ENCODE measurements at regions not wholly inside any gene's neighbourhood (a gene's known extent, or its start where the extent isn't known, plus 50 kb on each side); places are given as distances from the start of the nearest gene placed in this dataset.
"Not testable (repeated sequence)": the region's sequence is repeated elsewhere in the genome, so short reads cannot be mapped to it uniquely, and the experiment has no call there.

DNA sequence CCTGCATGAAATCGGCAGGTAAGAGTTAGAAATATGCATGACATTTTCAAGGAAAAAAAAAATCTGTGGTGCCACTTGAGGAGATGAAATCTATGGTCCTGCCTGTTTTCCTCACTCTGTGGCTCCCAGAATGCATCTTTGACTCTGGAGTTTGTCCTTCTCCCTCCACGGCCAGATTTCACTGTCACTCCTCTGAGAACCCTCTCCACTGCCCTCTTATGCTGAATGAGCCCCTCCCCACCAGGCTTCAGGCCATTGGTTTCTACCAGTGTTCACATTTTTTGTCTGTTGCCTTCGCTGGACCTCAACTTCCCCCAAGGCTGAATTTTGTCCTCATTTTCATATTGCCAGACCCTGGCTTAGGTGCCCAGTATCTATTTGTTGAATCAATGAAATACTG lies 235.0 kb downstream of the ZIC5 start:
- POLR2A ChIA-PET: no interaction called here
- DNase-seq (ENCODE audit: extremely low spot score): no peak
- CTCF ChIA-PET: no interaction called here
- TF ChIP-seq NFRKB (IDR thresholded peaks at IDR 0.05): no peak
- no peak for TF ChIP-seq FOXK2 (IDR thresholded peaks at IDR 0.05)
- no peak for TF ChIP-seq LEF1 (IDR thresholded peaks at IDR 0.05; ENCODE audit: borderline replicate concordance)

DNA sequence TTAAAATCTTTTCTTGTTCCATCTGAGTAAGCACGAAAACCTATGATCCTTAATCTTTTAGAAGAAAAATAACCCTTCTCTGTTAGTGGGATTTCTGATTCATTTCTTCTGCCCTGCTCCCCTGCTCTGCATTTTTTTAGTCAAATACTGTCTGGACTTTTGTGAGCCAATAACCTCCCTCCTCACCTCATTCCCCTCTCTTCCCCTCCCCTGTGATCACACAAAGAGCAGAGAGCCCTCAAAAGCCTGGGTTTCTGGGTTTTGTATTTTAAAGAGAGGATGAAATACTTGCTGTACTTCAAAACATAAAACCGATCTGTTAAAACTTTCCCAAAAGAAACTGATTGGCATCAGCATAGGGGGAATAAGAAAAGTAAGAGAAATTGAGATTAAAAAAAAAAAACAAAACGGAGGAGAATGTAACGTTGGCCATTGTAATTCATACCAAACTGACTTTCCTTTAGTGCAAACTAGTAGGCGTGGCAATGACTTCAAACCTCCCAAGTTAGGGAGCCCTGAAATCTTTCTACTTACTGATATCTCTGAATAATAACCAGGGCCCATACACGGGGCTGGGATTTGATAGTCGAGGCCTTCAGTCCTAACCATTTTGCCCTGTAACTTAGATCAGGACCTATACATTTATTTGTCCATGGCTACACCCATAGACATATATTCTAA lies 232.9 kb downstream of the TM9SF2 start:
- ChIA-PET CTCF (no interaction called here), POLR2A (no interaction called here)
- DNase-seq (ENCODE audit: extremely low spot score): no peak
- TF ChIP-seq ARNT (IDR thresholded peaks at IDR 0.05) (no peak), BHLHE40 (IDR thresholded peaks at IDR 0.05; ENCODE audit: borderline replicate concordance) (no peak), NFRKB (IDR thresholded peaks at IDR 0.05) (no peak), CTBP1 (IDR thresholded peaks at IDR 0.05; ENCODE audit: borderline replicate concordance) (no peak), FOXA1 (IDR thresholded peaks at IDR 0.05) (no peak), L3MBTL2 (conservative IDR thresholded peaks at IDR 0.05) (no peak), HDGF (IDR thresholded peaks at IDR 0.05; ENCODE audit: borderline replicate concordance) (no peak), LEF1 (IDR thresholded peaks at IDR 0.05; ENCODE audit: borderline replicate concordance) (no peak), SUZ12 (IDR thresholded peaks at IDR 0.05) (no peak)

DNA sequence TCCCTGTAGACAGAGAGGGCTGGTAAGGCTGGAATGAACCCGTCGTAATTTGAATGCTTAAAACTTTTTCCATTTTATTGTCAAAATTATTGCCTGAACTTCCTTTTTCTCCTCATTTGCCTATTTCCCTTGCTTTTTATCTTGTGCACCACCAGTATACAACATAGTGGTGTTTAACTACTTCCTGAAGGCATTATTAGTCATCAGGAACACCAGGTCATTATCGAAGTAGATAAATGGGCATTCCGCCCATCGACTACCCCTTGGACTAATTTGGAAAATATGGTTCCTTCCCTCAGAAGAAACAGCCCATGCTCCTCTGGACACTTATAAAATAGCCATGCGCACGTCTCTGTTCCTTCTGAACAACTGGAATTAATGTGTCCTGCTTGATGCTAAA lies 232.1 kb downstream of the TM9SF2 start:
- ChIA-PET CTCF (no interaction called here), POLR2A (no interaction called here)
- no peak for DNase-seq (ENCODE audit: extremely low spot score)
- TF ChIP-seq, protein P1, sequence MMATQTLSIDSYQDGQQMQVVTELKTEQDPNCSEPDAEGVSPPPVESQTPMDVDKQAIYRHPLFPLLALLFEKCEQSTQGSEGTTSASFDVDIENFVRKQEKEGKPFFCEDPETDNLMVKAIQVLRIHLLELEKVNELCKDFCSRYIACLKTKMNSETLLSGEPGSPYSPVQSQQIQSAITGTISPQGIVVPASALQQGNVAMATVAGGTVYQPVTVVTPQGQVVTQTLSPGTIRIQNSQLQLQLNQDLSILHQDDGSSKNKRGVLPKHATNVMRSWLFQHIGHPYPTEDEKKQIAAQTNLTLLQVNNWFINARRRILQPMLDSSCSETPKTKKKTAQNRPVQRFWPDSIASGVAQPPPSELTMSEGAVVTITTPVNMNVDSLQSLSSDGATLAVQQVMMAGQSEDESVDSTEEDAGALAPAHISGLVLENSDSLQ (IDR thresholded peaks at IDR 0.05): no peak
- TF ChIP-seq ARNT (IDR thresholded peaks at IDR 0.05): no peak
- no peak for TF ChIP-seq CTBP1 (IDR thresholded peaks at IDR 0.05; ENCODE audit: borderline replicate concordance)

DNA sequence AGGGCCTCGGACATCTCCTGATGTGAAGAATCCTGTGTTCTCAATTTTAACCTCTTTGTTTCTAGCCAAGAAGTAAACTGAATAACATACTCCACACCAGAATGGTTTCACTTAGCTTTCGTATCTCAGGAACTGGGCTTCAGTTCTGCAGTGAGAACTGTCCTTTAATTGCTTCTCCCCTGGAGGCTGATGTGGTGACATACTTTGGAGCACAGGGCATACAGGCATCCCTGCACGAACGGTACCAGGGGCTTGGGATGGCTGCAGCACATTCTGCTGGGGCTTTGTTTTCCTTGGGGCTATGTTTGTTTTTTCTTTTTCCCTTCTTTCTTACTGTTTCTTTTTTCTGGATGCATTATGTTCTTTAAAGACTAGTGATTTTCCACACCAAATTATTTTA lies 230.5 kb downstream of the TM9SF2 start:
- TF ChIP-seq LEF1 (IDR thresholded peaks at IDR 0.05; ENCODE audit: borderline replicate concordance) (no peak), HDGF (IDR thresholded peaks at IDR 0.05; ENCODE audit: borderline replicate concordance) (no peak)
- TF ChIP-seq, protein P1 (IDR thresholded peaks at IDR 0.05): no peak
- DNase-seq (ENCODE audit: extremely low spot score): no peak
- ChIA-PET CTCF (no interaction called here), POLR2A (no interaction called here)

DNA sequence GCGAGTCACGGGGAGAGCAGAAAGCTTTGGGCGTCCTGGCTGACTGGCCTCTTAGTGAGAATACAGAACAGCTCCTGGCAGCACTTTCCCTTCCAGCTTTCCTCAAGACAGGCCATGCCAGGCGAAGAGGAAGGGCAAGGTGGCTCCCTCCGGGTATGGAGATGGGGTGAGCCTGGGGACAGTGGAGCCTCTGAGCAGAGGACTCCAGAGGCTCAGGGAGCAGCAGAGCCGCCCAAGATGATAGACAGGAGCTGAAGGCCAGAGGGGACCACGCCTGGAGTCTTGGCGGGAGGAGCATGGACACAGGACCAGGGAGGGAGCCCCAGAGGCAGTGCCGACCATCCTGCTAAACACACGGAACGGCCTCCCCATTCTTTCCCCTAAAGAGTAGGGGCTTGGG lies 229.1 kb downstream of the TM9SF2 start:
- ChIA-PET CTCF (no interaction called here), POLR2A (no interaction called here)
- TF ChIP-seq TARDBP (IDR thresholded peaks at IDR 0.05): no peak
- no peak for TF ChIP-seq ELF4 (IDR thresholded peaks at IDR 0.05)
- DNase-seq (ENCODE audit: extremely low spot score): no peak

DNA sequence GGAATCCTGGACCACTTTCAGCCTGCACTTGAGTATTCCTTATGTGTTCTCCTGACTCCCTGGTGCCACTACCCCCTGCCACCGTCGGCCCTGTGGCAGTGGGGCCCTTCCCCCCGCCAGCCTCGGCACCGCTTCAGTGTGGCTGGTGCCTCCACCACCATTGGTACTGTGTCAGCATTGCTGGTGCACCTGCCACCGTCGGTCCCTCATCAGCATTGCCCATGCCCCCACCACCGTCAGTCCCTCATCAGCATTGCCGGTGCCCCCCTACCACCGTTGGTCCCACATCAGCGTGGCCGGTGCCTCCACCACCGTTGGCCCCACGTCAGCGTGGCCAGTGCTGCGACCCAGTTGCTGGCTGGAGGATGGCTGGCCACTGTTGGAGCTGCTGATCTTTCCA lies 228.5 kb downstream of the TM9SF2 start:
- ChIA-PET POLR2A (no interaction called here), CTCF (no interaction called here)
- TF ChIP-seq LEF1 (IDR thresholded peaks at IDR 0.05; ENCODE audit: borderline replicate concordance) (no peak), SUZ12 (IDR thresholded peaks at IDR 0.05) (no peak), ZNF384 (IDR thresholded peaks at IDR 0.05) (no peak), L3MBTL2 (conservative IDR thresholded peaks at IDR 0.05) (no peak), CTBP1 (IDR thresholded peaks at IDR 0.05; ENCODE audit: borderline replicate concordance) (no peak), FOXM1 (IDR thresholded peaks at IDR 0.05; ENCODE audit: borderline replicate concordance) (no peak), ARNT (IDR thresholded peaks at IDR 0.05) (no peak), NFRKB (IDR thresholded peaks at IDR 0.05) (no peak), SP1 (IDR thresholded peaks at IDR 0.05) (no peak), FOXA1 (IDR thresholded peaks at IDR 0.05) (no peak), HDGF (IDR thresholded peaks at IDR 0.05; ENCODE audit: borderline replicate concordance) (no peak), TARDBP (IDR thresholded peaks at IDR 0.05) (no peak), ELF4 (IDR thresholded peaks at IDR 0.05) (no peak), BHLHE40 (IDR thresholded peaks at IDR 0.05; ENCODE audit: borderline replicate concordance) (no peak)
- TF ChIP-seq, protein P1 (IDR thresholded peaks at IDR 0.05): no peak
- DNase-seq (ENCODE audit: extremely low spot score): no peak

DNA sequence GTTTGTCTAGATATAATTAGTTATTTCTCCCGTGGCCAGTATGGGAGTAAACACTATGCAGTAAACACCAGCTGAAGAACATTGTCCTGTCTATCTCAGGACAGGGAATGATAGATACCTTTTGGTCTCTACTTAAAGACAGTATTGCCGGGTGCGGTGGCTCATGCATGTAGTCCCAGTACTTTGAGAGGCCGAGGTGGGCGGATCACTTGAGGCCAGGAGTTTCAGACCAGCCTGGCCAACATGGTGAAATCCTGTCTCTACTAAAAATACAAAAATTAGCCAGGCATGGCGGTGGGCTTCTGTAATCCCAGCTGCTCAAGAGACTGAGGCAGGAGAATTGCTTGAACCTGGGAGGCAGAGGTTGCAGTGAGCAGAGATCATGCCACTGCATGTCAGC lies 226.4 kb downstream of the TM9SF2 start:
- CTCF ChIA-PET; DNase-seq (ENCODE audit: extremely low spot score); POLR2A ChIA-PET: not testable (repeated sequence)

DNA sequence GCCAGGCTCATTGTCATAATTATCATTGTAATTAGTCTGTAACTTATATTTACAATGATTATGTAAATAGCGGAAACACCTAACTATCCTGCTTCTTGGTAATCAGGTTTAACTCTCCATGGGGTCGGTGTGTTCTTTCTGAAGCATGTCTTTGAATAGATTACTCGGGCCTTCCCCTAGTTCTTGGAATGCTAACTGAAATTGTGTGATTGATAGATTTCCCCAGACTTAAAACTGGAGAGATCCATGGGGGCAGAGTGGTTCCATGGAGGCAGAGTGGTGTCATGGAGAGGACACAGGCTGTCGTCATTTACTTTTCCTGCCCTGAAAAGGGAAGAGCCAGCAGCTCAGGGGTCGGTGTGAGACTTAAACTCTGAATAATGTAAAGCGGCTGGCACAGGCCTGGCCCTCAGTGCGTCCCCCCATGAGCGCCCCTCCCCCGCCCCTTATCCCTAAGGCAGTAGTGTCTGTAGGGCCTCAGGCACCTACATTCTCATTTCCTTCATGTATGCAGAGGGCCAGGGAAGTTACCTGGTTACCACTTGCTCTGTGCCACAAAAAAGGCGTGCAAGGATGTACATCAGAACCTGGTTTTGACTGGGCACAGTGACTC lies 225.1 kb downstream of the TM9SF2 start:
- TF ChIP-seq FOXM1 (IDR thresholded peaks at IDR 0.05; ENCODE audit: borderline replicate concordance): no peak
- no peak for TF ChIP-seq LEF1 (IDR thresholded peaks at IDR 0.05; ENCODE audit: borderline replicate concordance)
- TF ChIP-seq ARNT (IDR thresholded peaks at IDR 0.05): no peak
- no peak for TF ChIP-seq TARDBP (IDR thresholded peaks at IDR 0.05)
- no peak for TF ChIP-seq CTBP1 (IDR thresholded peaks at IDR 0.05; ENCODE audit: borderline replicate concordance)
- no peak for TF ChIP-seq L3MBTL2 (conservative IDR thresholded peaks at IDR 0.05)
- TF ChIP-seq HDGF (IDR thresholded peaks at IDR 0.05; ENCODE audit: borderline replicate concordance): no peak
- TF ChIP-seq SP1 (IDR thresholded peaks at IDR 0.05): no peak
- TF ChIP-seq FOXK2 (IDR thresholded peaks at IDR 0.05): no peak
- TF ChIP-seq FOXA1 (IDR thresholded peaks at IDR 0.05): no peak
- TF ChIP-seq ZNF384 (IDR thresholded peaks at IDR 0.05): no peak
- no peak for TF ChIP-seq SUZ12 (IDR thresholded peaks at IDR 0.05)
- TF ChIP-seq ELF4 (IDR thresholded peaks at IDR 0.05): no peak
- TF ChIP-seq NFRKB (IDR thresholded peaks at IDR 0.05): no peak
- TF ChIP-seq BHLHE40 (IDR thresholded peaks at IDR 0.05; ENCODE audit: borderline replicate concordance): no peak
- TF ChIP-seq, protein P1 (IDR thresholded peaks at IDR 0.05): no peak
- DNase-seq (ENCODE audit: extremely low spot score): no peak
- CTCF ChIA-PET: no interaction called here
- POLR2A ChIA-PET: no interaction called here

All from HEK293T (cell line).